ENCODE measurements at regions not wholly inside any gene's neighbourhood (a gene's known extent, or its start where the extent isn't known, plus 50 kb on each side); places are given as distances from the start of the nearest gene placed in this dataset.
"Not testable (repeated sequence)": the region's sequence is repeated elsewhere in the genome, so short reads cannot be mapped to it uniquely, and the experiment has no call there.

- no peak for DNase-seq
These were observed 287.6 kb downstream of the MYCN start for GRCh38 chr2:16227811-16228462.

GRCh38 chr2:16226943-16227664 is 286.8 kb downstream of the MYCN start:
- peak; percentile 79 for DNase-seq

- DNase-seq: no peak
These were observed 286.0 kb downstream of the MYCN start for GRCh38 chr2:16226381-16226780.

- no peak for DNase-seq
These were observed 285.2 kb downstream of the MYCN start for GRCh38 chr2:16225545-16225944.

GRCh38 chr2:16225071-16225470 is 284.7 kb downstream of the MYCN start:
- DNase-seq: no peak

- no peak for DNase-seq
These were observed 284.1 kb downstream of the MYCN start for GRCh38 chr2:16224298-16225045.

- no peak for DNase-seq
These were observed 283.5 kb downstream of the MYCN start for GRCh38 chr2:16223841-16224177.

GRCh38 chr2:16223161-16223840 is 283.0 kb downstream of the MYCN start:
- no peak for DNase-seq

- DNase-seq: no peak
These were observed 282.0 kb downstream of the MYCN start for GRCh38 chr2:16222326-16222725.

- no peak for DNase-seq
These were observed 281.2 kb downstream of the MYCN start for GRCh38 chr2:16221461-16222010.

- no peak for DNase-seq
These were observed 279.1 kb downstream of the MYCN start for GRCh38 chr2:16219292-16219975.

- DNase-seq: no peak
These were observed 278.3 kb downstream of the MYCN start for GRCh38 chr2:16218625-16219024.

- DNase-seq: no peak
These were observed 277.8 kb downstream of the MYCN start for GRCh38 chr2:16218161-16218560.

GRCh38 chr2:16217741-16218140 is 277.4 kb downstream of the MYCN start:
- DNase-seq: not testable (repeated sequence)

GRCh38 chr2:16217291-16217690 is 276.9 kb downstream of the MYCN start:
- no peak for DNase-seq

GRCh38 chr2:16216558-16216945 is 276.2 kb downstream of the MYCN start:
- DNase-seq: no peak

- no peak for DNase-seq
These were observed 275.7 kb downstream of the MYCN start for GRCh38 chr2:16215902-16216557.

GRCh38 chr2:16214861-16215260 is 274.5 kb downstream of the MYCN start:
- no peak for DNase-seq

- DNase-seq: no peak
These were observed 274.0 kb downstream of the MYCN start for GRCh38 chr2:16214391-16214790.

GRCh38 chr2:16212321-16212720 is 272.0 kb downstream of the MYCN start:
- DNase-seq: no peak

GRCh38 chr2:16211341-16211740 is 271.0 kb downstream of the MYCN start:
- no peak for DNase-seq

- no peak for DNase-seq
These were observed 270.5 kb downstream of the MYCN start for GRCh38 chr2:16210841-16211240.

Measured in NCI-H1048 (cell line).